ENCODE measurements at regions not wholly inside any gene's neighbourhood (a gene's known extent, or its start where the extent isn't known, plus 50 kb on each side); places are given as distances from the start of the nearest gene placed in this dataset.

DNA sequence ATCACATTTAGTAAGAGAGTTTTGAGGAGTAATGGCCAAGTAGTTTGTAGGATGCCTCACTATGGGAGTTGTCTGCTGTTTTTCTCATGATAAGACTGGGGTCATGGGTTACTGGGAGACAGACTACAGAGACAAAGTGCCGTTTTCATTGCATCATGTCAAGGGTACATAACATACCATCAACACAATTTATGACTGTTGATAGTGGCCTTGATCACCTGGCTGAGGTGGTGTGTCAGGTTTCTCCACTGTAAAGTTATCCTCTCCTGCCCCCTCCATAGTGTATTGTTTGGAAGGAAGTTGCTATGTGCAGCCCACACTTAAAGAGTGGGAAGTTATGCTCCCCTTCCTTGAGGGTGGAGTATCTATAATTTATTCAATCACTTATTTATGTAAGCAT is 263.5 kb upstream of the POU3F1 start:
- Histone ChIP-seq H4K20me1 (ENCODE audit: control insufficient read depth, extremely low read depth, insufficient read depth, low read length) (no peaks in the 10 kb centered on the region), H3K4me3 (replicated peaks in 1 of 4; ENCODE audit: control extremely low read depth in 1 of 4, insufficient read depth in 1 of 4, low read depth in 3 of 4, low read length in 4 of 4) (no peak overlapping the region), H3K4me1 (ENCODE audit: control insufficient read depth, extremely low read depth, insufficient read depth, low read length) (no peaks in the 10 kb centered on the region), H3K27me3 (ENCODE audit: control insufficient read depth, insufficient read depth, low read length) (no peaks in the 10 kb centered on the region), H3K9ac (ENCODE audit: insufficient read depth, low read length) (no peak overlapping the region), H3K79me2 (ENCODE audit: control insufficient read depth, insufficient read depth, low read length) (no peaks in the 10 kb centered on the region), H3K27ac (ENCODE audit: insufficient read depth, low read length) (no peak overlapping the region), H3K4me2 (ENCODE audit: extremely low read depth, insufficient read depth, low read length) (no peak overlapping the region), H3K9me3 (ENCODE audit: control insufficient read depth, insufficient read depth, low read depth, low read length) (no peaks in the 10 kb centered on the region), H3K36me3 (ENCODE audit: control insufficient read depth, insufficient read depth, low read length) (no peaks in the 10 kb centered on the region), H2AFZ (ENCODE audit: low read length) (no peak overlapping the region)
- no peak for DNase-seq (ENCODE audit: low read depth in 2 of 2)
- TF ChIP-seq EZH2 (IDR thresholded peaks at IDR 0.05; ENCODE audit: low read length, missing control alignments): no peak
- TF ChIP-seq, protein P1, sequence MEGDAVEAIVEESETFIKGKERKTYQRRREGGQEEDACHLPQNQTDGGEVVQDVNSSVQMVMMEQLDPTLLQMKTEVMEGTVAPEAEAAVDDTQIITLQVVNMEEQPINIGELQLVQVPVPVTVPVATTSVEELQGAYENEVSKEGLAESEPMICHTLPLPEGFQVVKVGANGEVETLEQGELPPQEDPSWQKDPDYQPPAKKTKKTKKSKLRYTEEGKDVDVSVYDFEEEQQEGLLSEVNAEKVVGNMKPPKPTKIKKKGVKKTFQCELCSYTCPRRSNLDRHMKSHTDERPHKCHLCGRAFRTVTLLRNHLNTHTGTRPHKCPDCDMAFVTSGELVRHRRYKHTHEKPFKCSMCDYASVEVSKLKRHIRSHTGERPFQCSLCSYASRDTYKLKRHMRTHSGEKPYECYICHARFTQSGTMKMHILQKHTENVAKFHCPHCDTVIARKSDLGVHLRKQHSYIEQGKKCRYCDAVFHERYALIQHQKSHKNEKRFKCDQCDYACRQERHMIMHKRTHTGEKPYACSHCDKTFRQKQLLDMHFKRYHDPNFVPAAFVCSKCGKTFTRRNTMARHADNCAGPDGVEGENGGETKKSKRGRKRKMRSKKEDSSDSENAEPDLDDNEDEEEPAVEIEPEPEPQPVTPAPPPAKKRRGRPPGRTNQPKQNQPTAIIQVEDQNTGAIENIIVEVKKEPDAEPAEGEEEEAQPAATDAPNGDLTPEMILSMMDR (conservative IDR thresholded peaks at IDR 0.05 in 1 of 2, IDR thresholded peaks at IDR 0.05 in 1 of 2; ENCODE audit: low read depth in 1 of 2, low read length in 2 of 2): no peak

- Histone ChIP-seq H3K9me3 (ENCODE audit: control insufficient read depth, insufficient read depth, low read depth, low read length) (no peaks in the 10 kb centered on the region), H2AFZ (ENCODE audit: low read length) (no peak overlapping the region), H3K27ac (ENCODE audit: insufficient read depth, low read length) (no peak overlapping the region), H3K79me2 (ENCODE audit: control insufficient read depth, insufficient read depth, low read length) (no peaks in the 10 kb centered on the region), H4K20me1 (ENCODE audit: control insufficient read depth, extremely low read depth, insufficient read depth, low read length) (no peaks in the 10 kb centered on the region), H3K9ac (ENCODE audit: insufficient read depth, low read length) (no peak overlapping the region), H3K36me3 (ENCODE audit: control insufficient read depth, insufficient read depth, low read length) (no peaks in the 10 kb centered on the region), H3K4me1 (ENCODE audit: control insufficient read depth, extremely low read depth, insufficient read depth, low read length) (no peaks in the 10 kb centered on the region), H3K27me3 (ENCODE audit: control insufficient read depth, insufficient read depth, low read length) (no peaks in the 10 kb centered on the region), H3K4me2 (ENCODE audit: extremely low read depth, insufficient read depth, low read length) (no peak overlapping the region), H3K4me3 (replicated peaks in 1 of 4; ENCODE audit: control extremely low read depth in 1 of 4, insufficient read depth in 1 of 4, low read depth in 3 of 4, low read length in 4 of 4) (no peak overlapping the region)
- no peak for TF ChIP-seq EZH2 (IDR thresholded peaks at IDR 0.05; ENCODE audit: low read length, missing control alignments)
- TF ChIP-seq, protein P1 (conservative IDR thresholded peaks at IDR 0.05 in 1 of 2, IDR thresholded peaks at IDR 0.05 in 1 of 2; ENCODE audit: low read depth in 1 of 2, low read length in 2 of 2): no peak
- DNase-seq (ENCODE audit: low read depth in 2 of 2): peak in 1 of 2 donors; percentile 39
Measured at GRCh38 chr1:38308780-38309179, 262.2 kb upstream of the POU3F1 start.

- no peak for DNase-seq (ENCODE audit: low read depth in 2 of 2)
- Histone ChIP-seq H3K36me3 (ENCODE audit: control insufficient read depth, insufficient read depth, low read length) (no peaks in the 10 kb centered on the region), H2AFZ (ENCODE audit: low read length) (no peak overlapping the region), H3K79me2 (ENCODE audit: control insufficient read depth, insufficient read depth, low read length) (no peaks in the 10 kb centered on the region), H3K4me2 (ENCODE audit: extremely low read depth, insufficient read depth, low read length) (no peak overlapping the region), H3K27me3 (ENCODE audit: control insufficient read depth, insufficient read depth, low read length) (no peaks in the 10 kb centered on the region), H3K9me3 (ENCODE audit: control insufficient read depth, insufficient read depth, low read depth, low read length) (no peaks in the 10 kb centered on the region), H3K4me1 (ENCODE audit: control insufficient read depth, extremely low read depth, insufficient read depth, low read length) (no peaks in the 10 kb centered on the region), H3K9ac (ENCODE audit: insufficient read depth, low read length) (no peak overlapping the region), H3K4me3 (replicated peaks in 1 of 4; ENCODE audit: control extremely low read depth in 1 of 4, insufficient read depth in 1 of 4, low read depth in 3 of 4, low read length in 4 of 4) (no peak overlapping the region), H4K20me1 (ENCODE audit: control insufficient read depth, extremely low read depth, insufficient read depth, low read length) (no peaks in the 10 kb centered on the region), H3K27ac (ENCODE audit: insufficient read depth, low read length) (no peak overlapping the region)
- TF ChIP-seq, protein P1 (conservative IDR thresholded peaks at IDR 0.05 in 1 of 2, IDR thresholded peaks at IDR 0.05 in 1 of 2; ENCODE audit: low read depth in 1 of 2, low read length in 2 of 2): no peak
- no peak for TF ChIP-seq EZH2 (IDR thresholded peaks at IDR 0.05; ENCODE audit: low read length, missing control alignments)
Measured at GRCh38 chr1:38305666-38306065, 259.1 kb upstream of the POU3F1 start.

All from fibroblast of lung (primary cell).